ENCODE measurements at regions not wholly inside any gene's neighbourhood (a gene's known extent, or its start where the extent isn't known, plus 50 kb on each side); places are given as distances from the start of the nearest gene placed in this dataset.

DNA sequence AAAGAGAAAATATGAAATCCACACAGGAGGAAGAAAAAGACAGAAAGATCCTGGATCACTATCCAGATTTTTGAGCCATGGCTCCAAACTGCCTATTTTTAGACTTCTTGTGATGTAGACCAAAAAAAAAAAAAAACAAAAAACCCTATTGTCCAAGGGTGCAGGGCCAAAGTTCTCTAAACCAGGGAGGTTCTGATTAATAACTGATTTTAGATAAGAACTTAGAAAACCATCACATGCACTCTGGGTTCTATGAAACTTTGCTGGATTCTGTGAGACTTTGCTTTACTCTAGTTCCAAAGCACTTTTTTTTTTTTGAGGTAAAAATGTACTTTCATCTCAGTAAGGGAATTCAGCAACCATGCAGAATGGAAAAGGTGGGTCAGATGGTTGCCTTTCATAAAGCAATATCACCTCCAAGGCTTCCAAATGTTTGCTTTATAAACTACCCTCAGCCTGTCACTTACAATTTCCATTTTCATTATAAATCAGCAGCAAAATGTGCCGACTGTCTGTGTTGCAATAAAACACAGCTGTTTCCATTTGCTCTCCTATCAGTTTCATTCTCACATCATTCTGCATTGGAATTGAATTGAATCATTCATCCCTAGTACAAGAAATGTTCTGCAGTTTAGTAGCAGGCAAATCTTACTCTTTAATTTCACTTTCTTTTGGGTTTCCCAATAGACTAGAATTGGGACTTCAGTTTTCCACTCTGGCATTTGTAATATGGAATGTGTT, 1584.3 kb upstream of the RAG2 start:
- no peak overlapping the region for H3K4me3 ChIP-seq
- TF ChIP-seq, protein P1, sequence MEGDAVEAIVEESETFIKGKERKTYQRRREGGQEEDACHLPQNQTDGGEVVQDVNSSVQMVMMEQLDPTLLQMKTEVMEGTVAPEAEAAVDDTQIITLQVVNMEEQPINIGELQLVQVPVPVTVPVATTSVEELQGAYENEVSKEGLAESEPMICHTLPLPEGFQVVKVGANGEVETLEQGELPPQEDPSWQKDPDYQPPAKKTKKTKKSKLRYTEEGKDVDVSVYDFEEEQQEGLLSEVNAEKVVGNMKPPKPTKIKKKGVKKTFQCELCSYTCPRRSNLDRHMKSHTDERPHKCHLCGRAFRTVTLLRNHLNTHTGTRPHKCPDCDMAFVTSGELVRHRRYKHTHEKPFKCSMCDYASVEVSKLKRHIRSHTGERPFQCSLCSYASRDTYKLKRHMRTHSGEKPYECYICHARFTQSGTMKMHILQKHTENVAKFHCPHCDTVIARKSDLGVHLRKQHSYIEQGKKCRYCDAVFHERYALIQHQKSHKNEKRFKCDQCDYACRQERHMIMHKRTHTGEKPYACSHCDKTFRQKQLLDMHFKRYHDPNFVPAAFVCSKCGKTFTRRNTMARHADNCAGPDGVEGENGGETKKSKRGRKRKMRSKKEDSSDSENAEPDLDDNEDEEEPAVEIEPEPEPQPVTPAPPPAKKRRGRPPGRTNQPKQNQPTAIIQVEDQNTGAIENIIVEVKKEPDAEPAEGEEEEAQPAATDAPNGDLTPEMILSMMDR (IDR thresholded peaks at IDR 0.05): no peak
- H3K27ac ChIP-seq: no peak overlapping the region
- DNase-seq (ENCODE audit: low spot score): no peak

GRCh38 chr11:38176686-38177322, 1578.8 kb upstream of the RAG2 start:
- TF ChIP-seq, protein P1 (IDR thresholded peaks at IDR 0.05): no peak
- no peak overlapping the region for H3K27ac ChIP-seq
- H3K4me3 ChIP-seq: no peak overlapping the region
- DNase-seq (ENCODE audit: low spot score): no peak

- TF ChIP-seq, protein P1 (IDR thresholded peaks at IDR 0.05): no peak
- DNase-seq (ENCODE audit: low spot score): no peak
- no peak overlapping the region for H3K4me3 ChIP-seq
- no peak overlapping the region for H3K27ac ChIP-seq
These were observed 1575.6 kb upstream of the RAG2 start for GRCh38 chr11:38173676-38174075.

- no peak overlapping the region for H3K27ac ChIP-seq
- DNase-seq (ENCODE audit: low spot score): no peak
- H3K4me3 ChIP-seq: no peak overlapping the region
- TF ChIP-seq, protein P1 (IDR thresholded peaks at IDR 0.05): no peak
These were observed 1571.2 kb upstream of the RAG2 start for GRCh38 chr11:38169286-38169685.

DNA sequence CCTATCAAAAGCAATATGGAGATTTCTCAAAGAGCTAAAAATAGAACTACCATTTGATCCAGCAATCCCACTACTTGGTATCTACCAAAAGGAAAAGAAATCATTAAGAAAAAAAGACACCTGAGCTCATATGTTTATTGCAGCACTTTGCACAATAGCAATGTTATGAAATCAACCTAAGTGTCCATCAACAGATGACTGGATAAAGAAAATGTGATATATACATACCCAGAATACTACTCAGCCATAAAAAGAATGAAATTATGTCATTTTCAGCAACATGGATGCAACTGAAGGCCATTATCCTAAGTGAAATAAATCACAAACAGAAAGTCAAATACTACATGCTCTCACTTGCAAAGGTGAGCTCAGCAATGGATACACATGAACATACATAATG, 1565.5 kb upstream of the RAG2 start:
- TF ChIP-seq, protein P1 (IDR thresholded peaks at IDR 0.05): no peak
- Histone ChIP-seq H3K27ac (no peak overlapping the region), H3K4me3 (no peak overlapping the region)
- no peak for DNase-seq (ENCODE audit: low spot score)

- Histone ChIP-seq H3K27ac (no peak overlapping the region), H3K4me3 (no peak overlapping the region)
- DNase-seq (ENCODE audit: low spot score): no peak
- TF ChIP-seq, protein P1 (IDR thresholded peaks at IDR 0.05): no peak
These were observed 1562.4 kb upstream of the RAG2 start for GRCh38 chr11:38160433-38160832.

DNA sequence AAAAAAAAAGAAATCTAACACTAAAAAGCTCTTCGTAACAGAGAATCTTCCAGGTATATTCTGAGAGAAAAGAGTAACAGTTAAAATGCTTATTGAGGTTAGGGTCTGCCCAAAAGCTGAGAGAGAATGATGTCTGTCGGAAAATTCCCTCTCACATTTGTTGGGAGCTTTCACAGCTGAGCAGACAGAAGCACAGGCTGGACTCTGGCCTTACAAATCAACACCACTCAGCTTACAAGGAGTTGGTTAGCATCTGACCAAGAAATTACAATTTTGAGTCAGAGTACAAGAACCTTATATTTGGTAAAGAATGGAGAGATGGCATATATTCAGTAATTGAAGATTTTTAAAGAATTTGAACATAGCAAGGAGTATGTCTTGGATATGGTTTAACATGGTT, 1561.0 kb upstream of the RAG2 start:
- TF ChIP-seq, protein P1 (IDR thresholded peaks at IDR 0.05): no peak
- no peak overlapping the region for H3K27ac ChIP-seq
- no peak for DNase-seq (ENCODE audit: low spot score)

More for the DNA sequence above, 1561.0 kb upstream of the RAG2 start:
- no peak overlapping the region for H3K4me3 ChIP-seq

Data from coronary artery (tissue), 2 donors.